Neural cell (in vitro differentiated cells): ENCODE measurements at regions not wholly inside any gene's neighbourhood (a gene's known extent, or its start where the extent isn't known, plus 50 kb on each side); places are given as distances from the start of the nearest gene placed in this dataset.

Experiments used
- CTCF ChIP-seq: fragments of 450-650 bp; IDR thresholded peaks from 2 replicates; pipeline ENCODE4 v1.5.1; 2014; ENCODE audit warnings: antibody characterized with exemption, mild to moderate bottlenecking, moderate library complexity; ENCODE audit not compliant: poor library complexity, severe bottlenecking
- EP300 ChIP-seq: fragments of 450-650 bp; conservative IDR thresholded peaks from 2 replicates; pipeline ENCODE4 v1.6.1; 2014; ENCODE audit warnings: antibody characterized with exemption, mild to moderate bottlenecking, moderate library complexity; ENCODE audit not compliant: poor library complexity, severe bottlenecking
- EZH2 ChIP-seq: fragments of 200-600, 300-800 bp; shearing (Covaris generic), sonication (generic); IDR thresholded peaks from 2 replicates; pipeline ENCODE4 v1.6.1; 2014; ENCODE audit warnings: antibody characterized with exemption, low read length, borderline replicate concordance, mild to moderate bottlenecking; ENCODE audit not compliant: insufficient read depth, poor library complexity, severe bottlenecking
- MXI1 ChIP-seq: fragments of 450-650 bp; conservative IDR thresholded peaks from 2 replicates; pipeline ENCODE4 v1.6.1; 2014; ENCODE audit warnings: antibody characterized with exemption, mild to moderate bottlenecking; ENCODE audit not compliant: poor library complexity, severe bottlenecking
- POLR2AphosphoS5 ChIP-seq: IDR thresholded peaks from 2 replicates; pipeline ENCODE4 v1.6.1; 2012
- RAD21 ChIP-seq: fragments of 450-650 bp; conservative IDR thresholded peaks from 2 replicates; pipeline ENCODE4 v1.6.1; 2014; ENCODE audit warnings: antibody characterized with exemption, mild to moderate bottlenecking, moderate library complexity
- SMC3 ChIP-seq: fragments of 450-650 bp; conservative IDR thresholded peaks from 2 replicates; pipeline ENCODE4 v1.6.1; 2014; ENCODE audit warnings: antibody characterized with exemption, mild to moderate bottlenecking, moderate library complexity; ENCODE audit not compliant: poor library complexity
- TF ChIP-seq, protein P1 (sequence below): IDR thresholded peaks from 2 replicates; pipeline ENCODE4 v1.6.1; 2012; ENCODE audit warnings: borderline replicate concordance

GRCh38 chr20:51220293-51220706 lies 197.4 kb upstream of the KCNG1 start:
- TF ChIP-seq CTCF, result peak; percentile 46
- TF ChIP-seq EZH2, result no peak
- TF ChIP-seq, protein P1, sequence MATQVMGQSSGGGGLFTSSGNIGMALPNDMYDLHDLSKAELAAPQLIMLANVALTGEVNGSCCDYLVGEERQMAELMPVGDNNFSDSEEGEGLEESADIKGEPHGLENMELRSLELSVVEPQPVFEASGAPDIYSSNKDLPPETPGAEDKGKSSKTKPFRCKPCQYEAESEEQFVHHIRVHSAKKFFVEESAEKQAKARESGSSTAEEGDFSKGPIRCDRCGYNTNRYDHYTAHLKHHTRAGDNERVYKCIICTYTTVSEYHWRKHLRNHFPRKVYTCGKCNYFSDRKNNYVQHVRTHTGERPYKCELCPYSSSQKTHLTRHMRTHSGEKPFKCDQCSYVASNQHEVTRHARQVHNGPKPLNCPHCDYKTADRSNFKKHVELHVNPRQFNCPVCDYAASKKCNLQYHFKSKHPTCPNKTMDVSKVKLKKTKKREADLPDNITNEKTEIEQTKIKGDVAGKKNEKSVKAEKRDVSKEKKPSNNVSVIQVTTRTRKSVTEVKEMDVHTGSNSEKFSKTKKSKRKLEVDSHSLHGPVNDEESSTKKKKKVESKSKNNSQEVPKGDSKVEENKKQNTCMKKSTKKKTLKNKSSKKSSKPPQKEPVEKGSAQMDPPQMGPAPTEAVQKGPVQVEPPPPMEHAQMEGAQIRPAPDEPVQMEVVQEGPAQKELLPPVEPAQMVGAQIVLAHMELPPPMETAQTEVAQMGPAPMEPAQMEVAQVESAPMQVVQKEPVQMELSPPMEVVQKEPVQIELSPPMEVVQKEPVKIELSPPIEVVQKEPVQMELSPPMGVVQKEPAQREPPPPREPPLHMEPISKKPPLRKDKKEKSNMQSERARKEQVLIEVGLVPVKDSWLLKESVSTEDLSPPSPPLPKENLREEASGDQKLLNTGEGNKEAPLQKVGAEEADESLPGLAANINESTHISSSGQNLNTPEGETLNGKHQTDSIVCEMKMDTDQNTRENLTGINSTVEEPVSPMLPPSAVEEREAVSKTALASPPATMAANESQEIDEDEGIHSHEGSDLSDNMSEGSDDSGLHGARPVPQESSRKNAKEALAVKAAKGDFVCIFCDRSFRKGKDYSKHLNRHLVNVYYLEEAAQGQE, result no peak
- no peak for TF ChIP-seq MXI1
- TF ChIP-seq POLR2AphosphoS5, result no peak
- no peak for TF ChIP-seq SMC3
- no peak for TF ChIP-seq EP300
- no peak for TF ChIP-seq RAD21
